ENCODE measurements at regions not wholly inside any gene's neighbourhood (a gene's known extent, or its start where the extent isn't known, plus 50 kb on each side); places are given as distances from the start of the nearest gene placed in this dataset.

DNA sequence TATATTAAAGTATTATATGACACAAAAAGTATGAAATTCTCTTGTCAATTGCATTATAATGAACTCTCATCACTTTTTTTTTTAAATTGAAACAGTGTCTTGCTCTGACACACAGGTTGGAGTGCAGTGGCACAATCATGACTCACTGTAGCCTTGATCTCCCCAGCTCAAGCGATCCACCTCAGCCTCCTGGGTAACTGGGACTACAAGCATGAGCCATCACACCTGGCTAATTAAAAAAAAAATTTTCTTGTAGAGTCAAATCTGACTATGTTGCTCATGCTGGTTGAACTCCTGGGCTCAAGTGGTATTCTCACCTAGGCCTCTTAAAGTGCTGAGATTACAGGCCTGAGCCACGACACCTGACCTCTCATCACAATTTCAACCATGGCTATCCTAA, 259.3 kb downstream of the S1PR1 start:
- TF ChIP-seq, protein P1, sequence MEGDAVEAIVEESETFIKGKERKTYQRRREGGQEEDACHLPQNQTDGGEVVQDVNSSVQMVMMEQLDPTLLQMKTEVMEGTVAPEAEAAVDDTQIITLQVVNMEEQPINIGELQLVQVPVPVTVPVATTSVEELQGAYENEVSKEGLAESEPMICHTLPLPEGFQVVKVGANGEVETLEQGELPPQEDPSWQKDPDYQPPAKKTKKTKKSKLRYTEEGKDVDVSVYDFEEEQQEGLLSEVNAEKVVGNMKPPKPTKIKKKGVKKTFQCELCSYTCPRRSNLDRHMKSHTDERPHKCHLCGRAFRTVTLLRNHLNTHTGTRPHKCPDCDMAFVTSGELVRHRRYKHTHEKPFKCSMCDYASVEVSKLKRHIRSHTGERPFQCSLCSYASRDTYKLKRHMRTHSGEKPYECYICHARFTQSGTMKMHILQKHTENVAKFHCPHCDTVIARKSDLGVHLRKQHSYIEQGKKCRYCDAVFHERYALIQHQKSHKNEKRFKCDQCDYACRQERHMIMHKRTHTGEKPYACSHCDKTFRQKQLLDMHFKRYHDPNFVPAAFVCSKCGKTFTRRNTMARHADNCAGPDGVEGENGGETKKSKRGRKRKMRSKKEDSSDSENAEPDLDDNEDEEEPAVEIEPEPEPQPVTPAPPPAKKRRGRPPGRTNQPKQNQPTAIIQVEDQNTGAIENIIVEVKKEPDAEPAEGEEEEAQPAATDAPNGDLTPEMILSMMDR (IDR thresholded peaks at IDR 0.05) = no peak
- no peak for TF ChIP-seq POLR2A (IDR thresholded peaks at IDR 0.05)
